ENCODE measurements at regions not wholly inside any gene's neighbourhood (a gene's known extent, or its start where the extent isn't known, plus 50 kb on each side); places are given as distances from the start of the nearest gene placed in this dataset.

DNA sequence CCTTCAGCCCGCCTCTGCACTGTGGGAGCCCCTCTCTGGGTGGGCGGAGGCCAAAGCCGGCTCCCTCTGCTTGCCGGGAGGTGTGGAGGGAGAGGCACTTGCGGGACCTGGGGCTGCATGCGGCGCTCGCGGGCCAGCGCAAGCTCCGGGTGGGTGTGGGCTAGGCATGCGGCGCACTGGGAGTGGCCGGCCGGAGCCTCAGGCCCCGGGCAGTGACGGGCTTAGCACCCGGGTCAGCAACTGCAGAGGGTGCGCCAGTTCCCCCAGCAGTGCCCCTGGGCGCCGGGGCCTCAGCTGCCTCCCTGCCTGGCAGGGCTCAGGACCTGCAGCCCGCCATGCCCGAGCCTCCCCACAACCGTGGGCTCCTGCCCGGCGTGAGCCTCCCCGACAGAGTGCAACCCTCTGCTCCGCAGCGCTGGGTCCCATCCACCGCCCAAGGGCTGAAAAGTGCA, 98.9 kb upstream of the POU1F1 start:
- Histone ChIP-seq H3K4me2 (ENCODE audit: insufficient read depth, insufficient read length, low read length) (no peak overlapping the region), H3K4ac (ENCODE audit: low read depth, low read length) (no peak overlapping the region), H3K79me2 (ENCODE audit: insufficient read depth, low read length) (no peaks in the 10 kb centered on the region), H2BK15ac (ENCODE audit: low read depth, low read length) (no peak overlapping the region), H3K56ac (ENCODE audit: insufficient read length, low read depth, low read length) (no peak overlapping the region), H3K23ac (ENCODE audit: insufficient read length, low read depth, low read length) (no peak overlapping the region), H4K8ac (replicated peaks; ENCODE audit: insufficient read length, low read depth, low read length) (no peak overlapping the region), H3K23me2 (ENCODE audit: insufficient read length, low read depth, low read length, poor library complexity, severe bottlenecking) (no peaks in the 10 kb centered on the region), H2AFZ (ENCODE audit: low read length) (no peak overlapping the region), H3K4me1 (ENCODE audit: insufficient read depth, low read length) (no peaks in the 10 kb centered on the region), H3T11ph (ENCODE audit: low read length) (no peak overlapping the region), H3K18ac (ENCODE audit: insufficient read length, low read depth, low read length) (no peak overlapping the region), H2AK5ac (ENCODE audit: insufficient read length, low read length) (no peak overlapping the region), H4K20me1 (ENCODE audit: control insufficient read depth, insufficient read depth, insufficient read length) (no peaks in the 10 kb centered on the region), H2BK20ac (ENCODE audit: low read depth, low read length, poor library complexity, severe bottlenecking) (no peak overlapping the region), H3K27me3 (ENCODE audit: insufficient read depth, low read length) (no peaks in the 10 kb centered on the region), H3K79me1 (ENCODE audit: insufficient read depth, low read depth, low read length, poor library complexity, severe bottlenecking) (no peaks in the 10 kb centered on the region), H4K91ac (ENCODE audit: insufficient read length, low read depth, low read length) (no peak overlapping the region), H3K9me3 (ENCODE audit: control insufficient read depth, low read depth, low read length) (no peaks in the 10 kb centered on the region), H2BK120ac (ENCODE audit: low read depth, low read length, poor library complexity, severe bottlenecking) (no peak overlapping the region), H4K5ac (ENCODE audit: insufficient read length, low read depth, low read length) (no peak overlapping the region), H3K27ac (ENCODE audit: insufficient read length, low read depth, low read length) (no peak overlapping the region), H3K14ac (ENCODE audit: insufficient read depth, low read length) (no peak overlapping the region), H2BK12ac (ENCODE audit: insufficient read length, low read depth, low read length) (no peak overlapping the region), H2BK5ac (ENCODE audit: insufficient read length, low read length) (no peak overlapping the region), H3K9ac (ENCODE audit: extremely low read depth, insufficient read length, low read length) (no peak overlapping the region)
- peaks cover 2 to 4% of the 10 kb centered on the region in 2 experiments; a peak in 3 of 4 replicates for H3K4me1 Mint-ChIP-seq
- H3K9me3 Mint-ChIP-seq = peaks cover 10% of the 10 kb centered on the region in 2 experiments
- no peak for TF ChIP-seq CTCF (conservative IDR thresholded peaks at IDR 0.05)
- no peak overlapping the region for H3K4me3 Mint-ChIP-seq
- no peak overlapping the region for H3K27ac Mint-ChIP-seq
- H3K27me3 Mint-ChIP-seq (ENCODE audit: low read depth) = peaks cover 2% of the 10 kb centered on the region; the same call in 1 of the 2 replicates
- peaks cover 4 to 17% (median 6%) of the 10 kb centered on the region in 3 experiments for H3K36me3 Mint-ChIP-seq (ENCODE audit: insufficient read depth in 1 of 3, low read depth in 3 of 3)
- no CpG with 5 or more reads among the region's 30 CpGs for WGBS (ENCODE audit: extremely low coverage, insufficient read length, low lambda C conversion rate)
- no peak for DNase-seq

Measured in H9 (cell line).